Caco-2 (cell line): ENCODE measurements at regions not wholly inside any gene's neighbourhood (a gene's known extent, or its start where the extent isn't known, plus 50 kb on each side); places are given as distances from the start of the nearest gene placed in this dataset.

Source experiments
- BruUV-seq: library from RNA; stranded (reverse); fragments of 400-500 nt; replicated peaks from 2 replicates; lab custom pipeline; 2021; lab: Mats Ljungman, UMichigan
- CTCF ChIA-PET: fragments of 300-600 bp; sonication (Branson Sonifier 250); formaldehyde crosslinking; loops from one replicate; lab custom pipeline; 2022; ENCODE audit warnings: antibody characterized with exemption; lab: Charles Lee
- POLR2A ChIA-PET: fragments of 300-600 bp; sonication (Branson Sonifier 250); formaldehyde crosslinking; loops from one replicate; lab custom pipeline; 2022; ENCODE audit warnings: antibody characterized with exemption; lab: Charles Lee
- DNase-seq, 2 experiments: peaks; one replicate each; pipeline versions ENCODE4 v3.0.0 to v3.0.0-alpha.2; 2020 to 2022
- H3K27me3 ChIP-seq: replicated peaks from 2 replicates; pipeline ENCODE4 v1.6.0; 2011; ENCODE audit warnings: low read length; ENCODE audit not compliant: control insufficient read depth, insufficient read depth
- H3K36me3 ChIP-seq: 2 replicates; pipeline ENCODE4 v1.5.1; 2011; ENCODE audit warnings: low read length; ENCODE audit not compliant: control insufficient read depth, insufficient read depth
- H3K4me1 ChIP-seq: fragments of 250-450 bp; sonication (Bioruptor Pico); 2 replicates; pipeline ENCODE4 v1.5.1; 2020; ENCODE audit warnings: mild to moderate bottlenecking
- H3K4me3 ChIP-seq: 2 replicates; pipeline ENCODE4 v1.5.1; 2011; ENCODE audit warnings: low read depth, mild to moderate bottlenecking, control low read depth, low read length
- H3K9me3 ChIP-seq: fragments of 250-450 bp; sonication (Bioruptor Pico); 2 replicates; pipeline ENCODE4 v1.5.1; 2020; ENCODE audit warnings: mild to moderate bottlenecking, moderate library complexity
- H3K27ac Mint-ChIP-seq: one replicate; pipeline ENCODE4 v1.8.0; 2022; ENCODE audit warnings: mixed read lengths; ENCODE audit not compliant: unreplicated experiment
- H3K27me3 Mint-ChIP-seq: one replicate; pipeline ENCODE4 v1.8.0; 2022; ENCODE audit warnings: mixed read lengths; ENCODE audit not compliant: insufficient read depth, unreplicated experiment
- H3K36me3 Mint-ChIP-seq: one replicate; pipeline ENCODE4 v1.8.0; 2022; ENCODE audit warnings: mild to moderate bottlenecking, mixed read lengths; ENCODE audit not compliant: insufficient read depth, unreplicated experiment
- H3K4me1 Mint-ChIP-seq: one replicate; pipeline ENCODE4 v1.8.0; 2022; ENCODE audit warnings: low read depth, mixed read lengths; ENCODE audit not compliant: unreplicated experiment
- H3K4me3 Mint-ChIP-seq: one replicate; pipeline ENCODE4 v1.8.0; 2022; ENCODE audit warnings: mild to moderate bottlenecking, moderate library complexity, mixed read lengths; ENCODE audit not compliant: unreplicated experiment
- H3K9me3 Mint-ChIP-seq: one replicate; pipeline ENCODE4 v1.8.0; 2022; ENCODE audit warnings: mixed read lengths; ENCODE audit not compliant: unreplicated experiment
- CTCF ChIP-seq, 2 experiments: fragments of 200-600 bp in 1 of 2; IDR thresholded peaks; 1 replicate in 1 of 2; 2 replicates in 1 of 2; pipeline versions ENCODE4 v1.5.1 to v1.8.0; 2011 to 2022; ENCODE audit warnings: antibody characterized with exemption in 1 of 2, control low read depth in 1 of 2, inconsistent platforms in 1 of 2, low read depth in 1 of 2, low read length in 1 of 2, mild to moderate bottlenecking in 1 of 2, moderate library complexity in 1 of 2; ENCODE audit not compliant: insufficient read depth in 1 of 2, severe bottlenecking in 1 of 2, unreplicated experiment in 1 of 2
- intact Hi-C: fragments of 100-400 bp; cut with micrococcal nuclease; formaldehyde crosslinking; loops from one replicate; pipeline ENCODE4 v1.10.0; 2022; ENCODE audit not compliant: unreplicated experiment

GRCh38 chr7:69198250-69198649 is 400.0 kb upstream of the AUTS2 start:
- ChIA-PET CTCF (no interaction called here), POLR2A (no interaction called here)
- Mint-ChIP-seq H3K27me3 (no peaks in the 10 kb centered on the region), H3K36me3 (no peaks in the 10 kb centered on the region), H3K9me3 (peaks cover 45% of the 10 kb centered on the region), H3K27ac (no peak overlapping the region), H3K4me1 (no peaks in the 10 kb centered on the region), H3K4me3 (no peak overlapping the region)
- H3K27me3 ChIP-seq, result no peaks in the 10 kb centered on the region
- H3K4me3 ChIP-seq, result no peak overlapping the region
- TF ChIP-seq CTCF (IDR thresholded peaks at IDR 0.05; ENCODE audit: insufficient read depth in 1 of 2, low read depth in 1 of 2, low read length in 1 of 2, severe bottlenecking in 1 of 2, unreplicated experiment in 1 of 2), result no peak
- no peaks in the 10 kb centered on the region for H3K4me1 ChIP-seq
- intact Hi-C loops, result no loop called here
- no peaks in the 10 kb centered on the region for H3K36me3 ChIP-seq
- DNase-seq, result no peak
- no TSS peak for BruUV-seq
- peaks cover 18% of the 10 kb centered on the region; the same call in 1 of the 2 replicates for H3K9me3 ChIP-seq

- H3K36me3 Mint-ChIP-seq, result no peaks in the 10 kb centered on the region
- intact Hi-C loops, result no loop called here
- Histone ChIP-seq H3K9me3 (peaks cover 18% of the 10 kb centered on the region; the same call in 1 of the 2 replicates), H3K27me3 (no peaks in the 10 kb centered on the region), H3K4me3 (no peak overlapping the region), H3K36me3 (no peaks in the 10 kb centered on the region), H3K4me1 (no peaks in the 10 kb centered on the region)
- BruUV-seq, result no TSS peak
- no peak overlapping the region for H3K27ac Mint-ChIP-seq
- POLR2A ChIA-PET, result no interaction called here
- H3K4me3 Mint-ChIP-seq, result no peak overlapping the region
- CTCF ChIA-PET, result no interaction called here
- no peak for DNase-seq
- TF ChIP-seq CTCF (IDR thresholded peaks at IDR 0.05; ENCODE audit: insufficient read depth in 1 of 2, low read depth in 1 of 2, low read length in 1 of 2, severe bottlenecking in 1 of 2, unreplicated experiment in 1 of 2), result no peak
- no peaks in the 10 kb centered on the region for H3K27me3 Mint-ChIP-seq
- no peaks in the 10 kb centered on the region for H3K4me1 Mint-ChIP-seq
- peaks cover 37% of the 10 kb centered on the region for H3K9me3 Mint-ChIP-seq
Observed at GRCh38 chr7:69199041-69199440, 399.2 kb upstream of the AUTS2 start.

- Mint-ChIP-seq H3K27ac (no peak overlapping the region), H3K9me3 (peaks cover 31% of the 10 kb centered on the region), H3K27me3 (no peaks in the 10 kb centered on the region), H3K36me3 (no peaks in the 10 kb centered on the region), H3K4me1 (no peaks in the 10 kb centered on the region), H3K4me3 (no peak overlapping the region)
- no peak for DNase-seq
- no peak for TF ChIP-seq CTCF (IDR thresholded peaks at IDR 0.05; ENCODE audit: insufficient read depth in 1 of 2, low read depth in 1 of 2, low read length in 1 of 2, severe bottlenecking in 1 of 2, unreplicated experiment in 1 of 2)
- Histone ChIP-seq H3K27me3 (no peaks in the 10 kb centered on the region), H3K9me3 (peaks cover 18% of the 10 kb centered on the region; the same call in 1 of the 2 replicates), H3K4me3 (no peak overlapping the region), H3K36me3 (no peaks in the 10 kb centered on the region), H3K4me1 (no peaks in the 10 kb centered on the region)
- CTCF ChIA-PET, result no interaction called here
- POLR2A ChIA-PET, result no interaction called here
- no TSS peak for BruUV-seq
- intact Hi-C loops, result no loop called here
Observed at GRCh38 chr7:69199661-69200060, 398.6 kb upstream of the AUTS2 start.
